GM19328 (cell line): ENCODE measurements at regions not wholly inside any gene's neighbourhood (a gene's known extent, or its start where the extent isn't known, plus 50 kb on each side); places are given as distances from the start of the nearest gene placed in this dataset.
"Not testable (repeated sequence)": the region's sequence is repeated elsewhere in the genome, so short reads cannot be mapped to it uniquely, and the experiment has no call there.

ENCODE experiments used
- ATAC-seq: cut with Tn5 transposase; IDR thresholded peaks from one replicate; pipeline ENCODE4 v1.9.1; 2021; ENCODE audit warnings: mild to moderate bottlenecking, moderate library complexity; ENCODE audit not compliant: unreplicated experiment

GRCh38 chr6:99143108-99143861, 195.5 kb upstream of the FBXL4 start:
- no peak for ATAC-seq

DNA sequence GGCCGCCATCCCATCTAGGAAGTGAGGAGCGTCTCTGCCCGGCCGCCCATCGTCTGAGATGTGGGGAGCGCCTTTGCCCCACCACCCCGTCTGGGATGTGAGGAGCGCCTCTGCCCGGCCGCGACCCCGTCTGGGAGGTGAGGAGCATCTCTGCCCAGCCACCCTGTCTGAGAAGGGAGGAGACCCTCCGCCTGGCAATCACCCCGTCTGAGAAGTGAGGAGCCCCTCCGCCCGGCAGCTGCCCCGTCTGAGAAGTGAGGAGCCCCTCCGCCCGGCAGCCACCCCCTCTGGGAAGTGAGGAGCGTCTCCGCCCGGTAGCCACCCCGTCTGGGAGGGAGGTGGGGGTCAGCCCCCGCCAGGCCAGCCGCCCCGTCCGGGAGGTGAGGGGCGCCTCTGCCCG, 194.2 kb upstream of the FBXL4 start:
- not testable (repeated sequence) for ATAC-seq

GRCh38 chr6:99138445-99138844, 190.7 kb upstream of the FBXL4 start:
- ATAC-seq, result no peak

- ATAC-seq, result no peak
These were observed 189.6 kb upstream of the FBXL4 start for GRCh38 chr6:99137314-99137713.

DNA sequence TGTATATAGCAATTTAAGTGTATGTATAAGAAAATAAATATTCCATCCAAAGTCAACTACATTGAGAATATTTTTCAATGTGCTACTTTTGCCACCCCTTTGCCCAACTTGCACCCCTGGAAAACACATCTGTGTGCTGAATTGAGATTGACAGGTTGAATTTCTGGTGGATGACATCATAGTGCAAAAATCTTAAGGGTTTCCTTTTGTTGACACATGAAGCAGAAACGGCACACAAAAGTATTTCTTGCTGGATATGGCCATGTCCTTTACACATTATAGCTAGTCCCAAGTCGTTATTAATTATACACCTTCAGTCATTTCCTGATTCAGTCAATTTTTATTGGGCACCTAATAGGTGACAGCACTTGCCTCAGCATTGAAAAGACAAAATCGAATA, 188.7 kb upstream of the FBXL4 start:
- ATAC-seq, result no peak

DNA sequence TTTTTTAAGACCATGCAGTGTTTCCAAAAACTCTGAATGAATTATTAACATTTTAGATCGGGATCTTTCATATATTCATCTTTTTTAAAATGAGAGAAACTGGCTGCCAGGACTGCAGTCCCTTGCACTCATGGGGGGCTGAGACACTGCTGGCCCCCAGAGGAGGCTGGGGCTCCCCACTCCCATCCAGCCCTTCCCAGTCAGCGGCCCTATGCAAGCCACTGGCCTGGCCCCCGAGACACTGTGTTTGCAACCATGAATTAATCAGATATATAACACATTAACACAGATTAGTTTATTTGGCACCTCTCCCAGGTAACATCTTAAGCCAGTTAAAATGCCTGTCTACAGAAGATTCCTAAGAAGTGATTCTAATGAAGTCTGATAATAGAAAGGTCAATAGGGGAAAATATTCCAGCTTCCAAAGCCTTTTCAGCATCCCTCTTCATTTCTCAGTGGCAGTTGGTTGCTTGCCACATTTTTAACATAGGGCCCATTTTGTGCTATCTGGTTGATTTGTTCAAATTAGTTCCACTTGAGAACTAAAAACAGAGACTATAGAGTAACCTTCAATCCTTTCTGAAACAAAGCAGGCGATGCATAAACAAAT, 184.4 kb upstream of the FBXL4 start:
- no peak for ATAC-seq

DNA sequence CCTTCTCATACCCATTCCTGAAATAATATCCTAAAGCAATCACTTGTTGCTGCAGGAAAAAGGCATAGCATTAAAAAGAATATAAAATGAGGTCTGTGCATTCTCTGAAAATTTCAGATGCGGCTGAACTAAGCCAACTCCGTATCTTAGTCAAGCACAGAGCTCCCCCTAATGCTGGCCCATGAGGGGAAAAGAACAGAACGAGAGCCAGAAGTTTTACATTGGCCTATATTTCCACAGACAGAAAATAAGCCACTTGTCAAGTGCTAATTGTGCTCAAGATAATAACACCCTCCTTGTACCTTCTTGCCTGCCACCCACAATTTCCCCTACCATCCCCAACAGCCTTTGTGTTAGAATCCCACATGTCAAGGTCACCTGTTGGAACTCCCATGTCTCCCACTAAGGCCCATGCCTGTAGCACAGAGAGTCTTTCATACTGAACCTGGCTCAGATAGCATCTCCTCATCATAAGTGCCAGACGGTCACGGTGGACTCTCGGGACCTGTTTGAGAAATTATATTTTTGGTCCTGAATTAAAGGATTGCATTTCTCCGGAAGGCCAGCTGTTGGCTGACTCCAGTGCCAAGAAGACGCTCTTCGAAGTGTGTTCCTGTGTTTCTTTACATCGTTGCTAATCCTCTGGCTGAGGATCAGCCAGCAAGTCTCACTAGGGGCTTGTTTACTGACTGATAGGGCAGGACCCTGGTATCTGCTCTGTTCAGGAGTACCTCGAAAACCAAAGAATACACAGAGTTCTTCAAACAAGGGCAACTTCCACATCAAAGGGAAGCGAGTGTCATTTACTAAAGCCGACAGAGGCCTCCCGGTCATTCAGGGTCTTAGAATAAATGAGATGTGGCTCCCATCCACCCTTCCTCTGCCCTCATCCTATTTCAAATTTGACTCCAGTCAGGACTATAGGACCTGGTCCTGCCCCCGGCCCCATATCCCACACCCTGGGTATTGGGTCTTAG, 183.4 kb upstream of the FBXL4 start:
- no peak for ATAC-seq

DNA sequence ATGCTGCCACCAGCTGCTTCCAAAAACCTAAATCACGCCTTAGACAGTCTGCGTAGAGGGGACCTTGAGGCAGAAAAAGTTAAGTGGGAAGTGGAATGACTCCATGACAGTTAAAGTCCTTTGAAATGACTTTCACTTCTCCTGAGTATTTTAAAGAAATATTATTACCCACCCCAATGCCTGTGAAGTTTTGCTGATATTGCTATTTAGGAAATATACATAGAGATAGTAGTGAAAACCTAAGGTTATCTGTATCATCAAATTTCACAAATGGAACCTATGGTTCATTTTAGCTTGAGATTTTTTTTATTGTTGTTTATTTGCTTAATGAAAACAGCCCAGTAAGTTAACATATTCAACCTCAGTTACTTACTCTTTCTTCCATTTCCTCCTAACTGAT, 182.1 kb upstream of the FBXL4 start:
- no peak for ATAC-seq

DNA sequence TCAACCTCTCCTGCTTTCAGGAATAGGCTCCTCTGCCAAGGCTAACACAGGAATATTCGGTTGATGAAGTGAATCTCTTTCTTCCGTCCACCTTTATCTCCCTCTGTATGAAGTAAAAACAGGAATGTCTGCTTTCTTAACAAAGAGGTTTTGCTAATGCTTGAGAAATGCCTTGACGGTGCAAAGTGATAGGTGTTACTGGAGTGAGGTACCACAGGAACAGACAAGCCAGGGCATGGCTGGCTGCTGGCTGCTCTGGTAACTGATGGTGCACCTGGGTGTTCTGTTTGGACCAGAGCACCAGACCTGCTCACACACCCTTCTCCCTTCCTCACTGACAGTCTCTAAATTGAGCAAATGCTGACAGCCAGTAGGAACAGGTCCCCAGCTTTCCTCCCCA, 174.0 kb upstream of the FBXL4 start:
- no peak for ATAC-seq

DNA sequence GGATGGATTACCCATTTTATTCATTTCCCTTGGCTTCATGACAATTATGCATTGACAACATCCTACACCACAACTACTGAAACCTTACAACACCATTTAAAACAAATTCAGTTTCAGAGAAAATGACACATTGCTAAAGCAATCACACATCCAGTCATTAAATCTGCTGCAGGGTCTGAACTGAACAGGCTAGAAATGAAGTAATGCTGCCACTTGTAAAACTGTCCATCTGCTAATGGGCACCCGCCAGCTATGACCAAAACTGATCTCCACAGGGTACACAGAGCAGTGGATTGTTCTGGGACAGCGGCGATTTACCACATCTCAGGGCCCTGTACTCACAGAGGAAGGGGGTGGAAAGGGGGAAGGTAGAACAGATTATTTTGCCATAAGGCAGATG, 172.9 kb upstream of the FBXL4 start:
- no peak for ATAC-seq

DNA sequence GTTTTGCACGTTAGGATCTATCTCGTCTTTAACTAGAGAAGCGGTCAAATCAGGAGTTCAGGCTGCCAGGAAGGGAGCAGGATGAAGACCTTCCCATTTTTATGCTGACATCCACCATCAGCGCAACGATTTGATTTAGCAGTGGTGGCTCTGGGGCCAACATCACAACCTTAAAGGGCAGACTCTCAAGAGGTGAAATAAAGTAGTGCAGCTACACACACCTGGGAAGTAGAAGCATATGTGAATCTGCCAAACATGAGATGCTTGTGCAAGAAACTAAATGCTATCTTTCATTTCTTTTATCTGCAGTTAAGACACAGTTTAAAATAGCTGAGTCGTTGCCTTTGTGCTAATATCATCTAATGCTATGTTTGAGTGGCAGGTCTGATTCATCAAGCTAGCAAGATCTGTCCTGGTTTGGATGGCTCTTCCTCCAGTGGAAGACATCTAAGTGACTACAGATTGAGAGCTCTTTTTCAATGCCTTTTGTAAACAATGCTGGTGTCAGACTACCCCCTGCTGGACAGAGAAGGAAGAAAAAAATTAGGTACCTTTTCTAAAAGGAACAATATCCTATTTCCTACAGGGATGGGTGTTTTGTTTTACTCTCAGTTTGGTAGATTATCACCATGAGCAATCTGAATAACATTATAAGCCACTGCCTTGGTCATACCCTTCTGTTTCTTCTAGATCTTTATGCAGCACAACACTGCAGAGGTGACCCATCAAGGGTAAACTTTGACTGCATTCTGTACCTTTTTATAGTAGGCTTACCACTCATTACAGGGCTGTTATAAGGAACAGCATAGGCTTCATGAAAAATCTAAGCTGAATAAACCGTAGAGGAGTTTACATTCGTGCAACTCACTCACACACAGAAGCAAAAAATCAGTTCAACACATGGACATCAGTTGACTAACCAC, 171.6 kb upstream of the FBXL4 start:
- peak; percentile 66 for ATAC-seq

GRCh38 chr6:99114769-99115406, 167.1 kb upstream of the FBXL4 start:
- ATAC-seq, result no peak

GRCh38 chr6:99111590-99111989, 163.8 kb upstream of the FBXL4 start:
- ATAC-seq, result no peak

GRCh38 chr6:99110029-99110428, 162.3 kb upstream of the FBXL4 start:
- ATAC-seq, result no peak

DNA sequence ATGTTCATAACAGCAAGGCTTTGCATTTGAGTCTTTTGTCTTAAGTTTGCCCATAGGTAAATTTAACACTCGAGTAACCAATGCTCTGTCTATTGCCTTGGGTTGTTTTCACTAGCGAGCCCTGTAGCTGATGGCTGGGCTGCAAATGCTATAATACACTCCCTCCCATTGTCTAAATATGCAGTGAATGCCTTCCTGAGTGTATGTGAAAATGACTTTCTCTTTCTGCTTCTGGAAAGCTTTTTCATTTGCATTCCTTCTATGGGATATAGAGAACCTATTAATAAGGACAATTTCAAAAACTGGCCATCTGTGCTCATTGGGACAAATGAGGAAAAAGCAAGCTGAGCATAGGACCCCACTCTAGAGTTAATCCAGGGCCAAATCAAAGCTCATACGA, 156.5 kb upstream of the FBXL4 start:
- no peak for ATAC-seq

DNA sequence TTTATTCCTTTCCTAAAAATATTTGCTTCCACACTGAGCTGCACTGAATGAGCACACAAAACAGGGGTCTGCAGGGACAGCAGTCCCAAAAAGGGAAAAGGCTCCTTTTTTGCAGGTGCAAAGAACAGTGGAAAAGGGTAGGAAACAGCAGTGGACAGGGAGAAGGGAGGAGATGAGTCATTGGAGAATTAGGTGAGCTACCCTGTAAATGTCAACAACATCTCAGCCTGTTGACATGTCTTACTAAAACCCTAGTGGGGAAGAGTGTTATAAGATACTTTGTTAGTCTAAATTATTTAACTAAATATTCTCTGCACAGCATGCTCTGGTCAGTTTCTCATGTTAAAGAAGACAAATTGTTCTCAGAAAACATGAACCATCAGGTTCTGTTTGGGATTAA, 151.5 kb upstream of the FBXL4 start:
- ATAC-seq, result no peak

DNA sequence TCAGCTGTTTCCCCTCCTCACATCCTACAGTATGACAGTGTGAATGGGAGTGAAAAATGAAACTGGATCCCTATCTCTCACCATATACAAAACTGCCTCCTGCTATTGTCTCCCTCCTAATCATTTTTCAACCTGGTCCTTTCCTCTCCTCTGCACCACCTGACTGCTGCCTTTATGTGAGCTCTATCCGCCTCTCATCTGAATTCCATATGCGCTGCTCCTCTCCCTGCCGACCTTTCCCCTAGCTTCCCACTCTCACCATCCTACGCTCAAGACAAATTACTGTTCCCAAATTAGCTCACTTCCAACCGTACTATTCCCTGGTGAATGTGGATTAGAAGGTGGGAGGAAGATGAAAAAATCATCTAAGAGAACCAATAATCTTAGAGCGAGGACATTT, 148.4 kb upstream of the FBXL4 start:
- no peak for ATAC-seq

DNA sequence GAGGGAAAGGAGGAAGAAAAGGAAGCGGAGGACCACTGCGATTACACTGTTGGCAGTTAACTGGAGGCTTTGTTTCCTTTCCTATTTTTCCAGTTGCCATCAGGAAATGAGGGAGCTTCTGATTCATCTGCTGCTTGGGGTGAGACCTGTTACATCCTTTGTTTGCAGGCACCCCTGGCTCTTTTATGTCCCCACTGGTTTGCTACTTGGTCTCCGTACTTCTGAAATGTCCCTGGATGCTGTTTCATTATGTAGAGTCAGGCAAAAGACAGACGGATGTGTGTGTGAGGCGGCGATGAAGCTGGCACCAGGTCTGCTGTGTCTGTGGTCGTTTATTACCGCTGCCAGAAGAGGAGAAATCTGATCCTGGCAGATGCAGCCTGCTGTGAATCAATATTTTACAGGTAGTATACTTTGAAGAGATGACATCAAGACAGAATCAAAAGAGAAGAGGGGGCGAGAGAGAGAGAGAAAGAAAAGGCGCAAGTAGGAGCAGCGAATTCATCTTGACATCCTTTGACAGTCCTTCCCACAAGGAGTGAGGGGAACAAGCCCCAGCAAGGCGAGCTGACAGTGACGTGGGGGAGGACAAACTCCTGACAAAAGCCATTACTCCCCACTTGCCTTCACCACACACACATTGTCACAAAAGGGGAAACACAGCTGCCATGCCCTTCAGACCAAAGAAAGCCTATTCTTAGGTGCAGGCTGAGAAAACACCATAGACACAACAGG, 145.9 kb upstream of the FBXL4 start:
- no peak for ATAC-seq

DNA sequence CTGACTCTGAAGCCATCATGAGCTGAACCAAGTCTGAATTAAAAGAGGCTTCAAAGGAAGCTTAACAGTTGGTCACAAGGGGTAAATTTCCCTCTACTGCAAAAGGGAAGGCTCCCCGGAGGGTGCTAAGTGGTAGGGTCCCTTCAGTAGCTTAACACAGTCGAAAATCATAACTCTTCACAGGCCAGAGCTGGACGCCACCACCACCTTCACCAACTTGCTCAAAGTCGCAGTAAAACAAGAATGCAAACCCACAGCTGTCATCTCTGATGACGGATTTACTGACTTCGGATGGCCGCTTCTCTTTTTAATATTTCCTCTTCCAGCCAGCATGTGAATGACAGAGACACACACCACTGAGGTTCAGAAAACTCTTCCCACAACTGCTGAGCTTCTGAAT, 144.7 kb upstream of the FBXL4 start:
- no peak for ATAC-seq
